ENCODE measurements at regions not wholly inside any gene's neighbourhood (a gene's known extent, or its start where the extent isn't known, plus 50 kb on each side); places are given as distances from the start of the nearest gene placed in this dataset.
"Not testable (repeated sequence)": the region's sequence is repeated elsewhere in the genome, so short reads cannot be mapped to it uniquely, and the experiment has no call there.

DNA sequence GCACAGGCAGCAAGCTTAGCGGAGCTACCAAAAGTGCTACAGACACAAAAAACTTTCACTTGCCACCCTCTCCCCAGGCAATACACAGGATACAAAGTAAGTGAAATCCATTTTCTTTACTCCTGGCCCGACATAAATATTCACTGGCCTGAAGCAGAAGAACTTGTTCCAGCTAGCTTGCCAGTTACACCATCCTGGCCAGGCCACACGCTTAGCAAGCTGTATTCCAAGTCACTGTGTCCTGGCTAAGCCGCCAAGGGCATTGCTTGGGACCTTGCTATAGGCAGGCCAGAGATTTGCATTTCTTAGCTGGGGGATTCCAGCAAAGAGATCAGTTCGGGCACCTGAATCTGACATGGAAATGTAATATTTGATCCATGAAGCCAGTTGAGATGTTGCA, 71.0 kb upstream of the SLC1A3 start:
- no peak for DNase-seq

- no peak for DNase-seq
These were observed 70.4 kb upstream of the SLC1A3 start for GRCh38 chr5:36535859-36536615.

- no peak for DNase-seq
These were observed 69.8 kb upstream of the SLC1A3 start for GRCh38 chr5:36536616-36537005.

GRCh38 chr5:36537724-36538123, 68.7 kb upstream of the SLC1A3 start:
- no peak for DNase-seq

- no peak for DNase-seq
These were observed 53.6 kb upstream of the SLC1A3 start for GRCh38 chr5:36552651-36553393.

DNA sequence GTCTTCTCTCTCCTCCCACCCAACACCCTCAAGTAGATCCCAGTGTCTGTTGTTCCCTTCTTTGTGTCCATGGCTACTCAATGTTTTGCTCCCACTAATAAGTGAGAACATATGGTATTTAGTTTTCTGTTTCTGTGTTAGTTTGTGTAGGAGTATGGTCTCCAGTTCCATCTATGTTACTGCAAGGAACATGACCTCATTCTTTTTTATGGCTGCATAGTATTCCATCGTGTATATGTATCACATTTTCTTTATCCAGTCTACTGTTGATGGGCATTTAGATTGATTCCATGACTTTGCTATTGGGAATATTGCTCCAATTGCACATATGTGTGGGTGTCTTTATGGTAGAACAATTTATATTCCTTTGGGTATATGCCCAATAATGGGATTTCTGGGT, 51.4 kb upstream of the SLC1A3 start:
- DNase-seq: not testable (repeated sequence)

Data from femur (tissue), 1 donor.